NCI-H1930 (cell line): ENCODE measurements at regions not wholly inside any gene's neighbourhood (a gene's known extent, or its start where the extent isn't known, plus 50 kb on each side); places are given as distances from the start of the nearest gene placed in this dataset.
"Not testable (repeated sequence)": the region's sequence is repeated elsewhere in the genome, so short reads cannot be mapped to it uniquely, and the experiment has no call there.

ENCODE experiments used
- DNase-seq, 2 experiments: peaks; one replicate each; lab custom pipeline; 2025; lab: John Stamatoyannopoulos, UW

GRCh38 chr9:101977614-101978210, 239.3 kb upstream of the GRIN3A start:
- no peak for DNase-seq

- DNase-seq: no peak
These were observed 232.2 kb upstream of the GRIN3A start for GRCh38 chr9:101970609-101971008.

GRCh38 chr9:101968392-101968791, 229.9 kb upstream of the GRIN3A start:
- no peak for DNase-seq

- no peak for DNase-seq
These were observed 228.2 kb upstream of the GRIN3A start for GRCh38 chr9:101966691-101967090.

DNA sequence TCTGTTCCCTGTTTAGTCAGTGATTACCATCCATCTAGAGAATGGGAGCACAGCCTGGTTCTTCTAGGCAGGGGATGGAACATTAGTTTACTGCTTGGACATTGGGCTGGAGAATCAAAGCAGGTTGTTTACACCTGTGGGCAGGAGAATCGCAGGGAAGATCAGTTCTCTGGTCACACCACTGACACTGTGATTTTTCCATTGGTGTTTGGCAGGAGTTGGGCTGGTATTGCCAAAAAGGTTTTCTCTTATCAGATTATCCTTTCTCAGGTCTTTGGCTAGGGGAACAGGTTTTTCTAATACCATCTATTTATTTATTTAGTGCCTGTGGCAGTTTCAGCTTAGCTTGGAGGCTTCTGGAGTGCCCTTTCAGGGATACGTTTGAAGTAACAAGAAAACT, 219.3 kb upstream of the GRIN3A start:
- no peak for DNase-seq

DNA sequence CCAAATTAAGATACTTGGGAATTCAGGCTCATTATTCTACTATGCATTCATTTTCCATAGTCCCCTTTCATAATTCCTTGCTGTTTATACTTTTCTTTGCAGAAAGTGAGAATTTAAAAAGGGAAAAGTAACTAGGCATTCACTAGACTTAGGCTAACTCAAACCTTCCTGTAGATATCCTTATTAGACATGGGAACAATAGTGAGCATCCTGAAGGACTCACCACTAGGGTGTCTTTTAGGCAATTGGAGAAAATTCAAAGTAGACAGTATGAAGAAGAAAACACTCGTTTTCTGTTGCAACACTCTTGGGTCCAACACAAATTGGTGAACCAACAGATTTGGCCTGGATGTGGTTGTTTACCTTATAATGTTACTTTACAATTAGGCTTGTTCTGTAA, 213.2 kb upstream of the GRIN3A start:
- no peak for DNase-seq

DNA sequence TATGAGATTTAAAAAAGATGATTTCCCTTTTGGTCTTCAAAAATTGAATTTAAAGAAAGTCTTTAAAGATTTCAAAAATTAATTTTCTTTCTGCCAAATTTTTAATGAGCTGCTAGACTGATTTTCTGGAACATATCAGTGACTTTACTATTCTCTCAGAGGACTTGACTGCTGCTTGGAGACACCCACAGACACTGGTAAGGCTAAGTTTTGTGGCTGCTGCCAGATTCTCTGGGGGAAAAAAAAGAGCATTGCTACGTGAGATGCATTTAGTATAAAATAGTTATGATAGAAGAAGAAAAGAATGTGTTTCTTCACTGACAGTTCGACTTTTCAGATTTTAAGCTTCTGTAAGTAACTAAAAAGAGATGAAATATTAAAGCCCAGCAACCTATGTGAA, 193.3 kb upstream of the GRIN3A start:
- DNase-seq: no peak

DNA sequence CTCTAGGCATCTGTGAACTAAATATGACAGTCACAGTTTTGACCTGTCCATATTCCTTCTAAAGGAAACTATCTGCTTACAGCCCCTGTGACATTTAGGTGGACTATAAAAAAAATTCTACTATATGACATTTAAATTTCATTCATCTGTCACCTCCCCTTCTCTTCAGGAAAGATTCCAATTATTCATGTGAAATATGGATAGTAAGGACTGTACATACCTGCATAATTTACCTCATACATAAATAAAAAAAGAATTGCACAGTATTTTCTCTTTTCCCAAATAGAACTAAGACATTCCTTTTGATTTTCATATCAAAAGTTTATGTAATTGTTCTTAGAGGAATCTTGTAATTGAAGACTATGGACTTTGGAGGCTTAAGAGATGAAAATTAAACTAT, 192.3 kb upstream of the GRIN3A start:
- DNase-seq: no peak

DNA sequence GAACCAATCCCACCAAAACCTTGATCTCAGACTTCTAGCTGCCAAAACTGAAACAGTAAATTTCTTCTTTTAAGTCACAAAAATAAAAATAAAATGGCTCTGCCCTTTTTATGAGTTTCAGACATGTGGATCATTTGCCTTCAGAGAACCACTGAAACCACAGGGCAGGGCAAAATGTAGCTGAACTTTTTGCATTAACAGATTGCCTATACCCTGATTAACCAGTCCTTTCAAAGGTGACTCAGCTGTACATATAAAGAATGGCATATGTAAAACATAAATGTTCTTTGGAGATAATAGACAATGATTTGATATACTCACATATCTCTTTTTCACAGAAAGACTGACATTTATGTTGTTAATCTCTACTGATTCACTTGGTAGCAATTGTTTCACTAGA, 187.1 kb upstream of the GRIN3A start:
- DNase-seq: no peak

GRCh38 chr9:101923451-101923850, 185.0 kb upstream of the GRIN3A start:
- DNase-seq: no peak

DNA sequence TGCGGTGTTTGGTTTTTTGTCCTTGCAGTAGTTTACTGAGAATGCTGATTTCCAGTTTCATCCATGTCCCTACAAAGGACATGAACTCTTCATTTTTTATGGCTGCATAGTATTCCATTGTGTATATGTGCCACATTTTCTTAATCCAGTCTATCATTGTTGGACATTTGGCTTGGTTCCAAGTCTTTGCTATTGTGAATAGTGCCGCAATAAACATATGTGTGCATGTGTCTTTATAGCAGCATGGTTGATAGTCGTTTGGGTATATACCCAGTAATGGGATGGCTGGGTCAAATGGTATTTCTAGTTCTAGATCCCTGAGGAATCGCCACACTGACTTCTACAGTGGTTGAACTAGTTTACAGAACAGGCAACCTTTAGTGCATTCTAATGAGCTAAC, 178.5 kb upstream of the GRIN3A start:
- not testable (repeated sequence) for DNase-seq

GRCh38 chr9:101915482-101915881, 177.0 kb upstream of the GRIN3A start:
- no peak for DNase-seq

DNA sequence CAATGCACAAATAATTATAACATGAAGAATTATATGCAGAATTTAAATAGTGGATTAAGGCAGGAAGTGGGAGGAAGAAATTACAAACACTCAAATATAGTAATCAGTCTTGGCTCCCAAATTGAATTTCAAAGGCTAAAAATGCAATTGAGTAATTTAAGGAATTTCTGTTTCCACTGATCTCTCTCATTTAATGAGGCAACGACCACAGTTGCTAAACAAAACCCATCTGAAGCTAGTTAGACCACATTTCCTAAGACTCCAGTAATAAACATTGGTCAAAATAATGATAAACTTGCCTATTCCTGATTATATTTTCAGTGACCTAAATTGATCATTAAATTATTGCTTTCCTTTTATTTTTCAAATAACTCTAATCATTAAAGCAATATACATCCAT, 174.3 kb upstream of the GRIN3A start:
- DNase-seq: no peak

DNA sequence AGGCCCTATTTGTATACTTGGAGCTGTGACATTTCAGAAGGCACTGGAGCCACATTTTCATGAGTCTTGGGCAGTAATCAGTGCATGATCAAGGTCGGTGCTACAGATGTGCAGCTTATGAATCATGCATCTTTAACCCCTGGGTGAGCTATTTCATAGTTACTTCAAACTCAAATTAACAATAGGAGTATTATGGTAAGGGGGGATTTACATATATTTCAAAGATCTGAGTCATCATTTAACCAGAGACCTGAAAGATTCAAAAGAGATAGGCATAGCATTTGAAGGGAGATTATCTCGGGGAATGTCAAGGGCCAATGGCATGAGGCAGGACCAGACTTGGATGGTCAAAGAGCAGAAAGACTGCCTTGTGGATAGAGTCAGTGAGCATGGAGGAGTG, 169.0 kb upstream of the GRIN3A start:
- DNase-seq: no peak

GRCh38 chr9:101904845-101905244, 166.4 kb upstream of the GRIN3A start:
- DNase-seq: no peak

DNA sequence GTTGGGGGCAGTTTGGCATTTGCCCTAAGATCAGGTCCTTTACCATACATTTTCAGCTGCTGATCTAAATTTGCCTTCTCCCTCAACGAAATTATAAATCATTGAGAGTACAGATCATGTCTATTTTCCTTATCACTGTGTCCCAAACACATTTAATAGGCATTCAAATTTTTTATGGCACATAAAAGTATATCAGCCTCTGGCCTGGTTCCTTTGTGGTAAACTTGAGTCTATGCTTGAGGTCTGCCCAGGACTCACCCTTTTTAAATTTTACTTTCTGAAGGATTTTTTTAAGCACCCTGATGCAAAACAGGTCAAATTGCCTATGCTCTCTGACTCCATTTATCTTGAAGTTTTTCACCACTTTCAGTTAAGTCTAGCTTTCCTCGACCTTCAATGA, 163.6 kb upstream of the GRIN3A start:
- no peak for DNase-seq

DNA sequence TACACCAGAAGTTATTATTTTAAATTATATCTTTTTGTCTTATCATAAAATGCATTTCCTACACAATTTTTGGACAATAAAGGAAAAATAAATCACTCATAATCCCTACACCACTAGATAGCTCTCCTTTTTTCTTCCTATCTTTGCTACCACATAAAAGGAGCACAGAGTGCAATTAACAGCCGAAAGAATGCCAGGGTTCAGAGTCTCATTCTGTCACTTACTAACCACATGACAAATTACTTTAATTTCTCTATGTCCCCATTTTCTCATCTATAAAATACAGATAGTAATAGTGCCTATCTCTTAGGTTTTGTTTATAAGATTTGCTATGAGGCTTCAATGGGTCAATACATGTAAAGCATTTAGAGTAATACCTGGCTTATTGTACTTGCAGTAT, 158.7 kb upstream of the GRIN3A start:
- DNase-seq: no peak

GRCh38 chr9:101893661-101894646, 155.5 kb upstream of the GRIN3A start:
- no peak for DNase-seq

GRCh38 chr9:101881508-101881907, 143.1 kb upstream of the GRIN3A start:
- DNase-seq: no peak

- DNase-seq: no peak
These were observed 142.4 kb upstream of the GRIN3A start for GRCh38 chr9:101880846-101881245.

GRCh38 chr9:101878734-101879133, 140.3 kb upstream of the GRIN3A start:
- no peak for DNase-seq

DNA sequence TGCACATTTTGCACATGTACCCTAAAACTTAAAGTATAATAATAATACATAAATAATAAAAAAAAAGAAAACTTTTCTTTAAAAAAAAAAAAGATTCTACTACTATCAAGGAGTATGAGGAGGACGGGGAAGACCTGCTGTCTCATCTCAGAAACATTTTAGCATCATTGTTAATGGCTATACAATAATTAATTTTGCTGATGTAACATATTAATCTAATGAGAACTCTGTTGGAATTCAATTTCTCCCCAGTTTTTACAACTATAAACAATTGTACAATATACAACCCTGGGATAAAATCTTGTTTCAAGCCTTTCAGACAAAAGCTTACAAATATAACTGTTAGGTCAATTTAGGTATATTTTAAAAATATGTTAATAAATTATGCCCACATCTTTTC, 139.0 kb upstream of the GRIN3A start:
- DNase-seq: no peak

GRCh38 chr9:101861472-101861871, 123.0 kb upstream of the GRIN3A start:
- DNase-seq: no peak

DNA sequence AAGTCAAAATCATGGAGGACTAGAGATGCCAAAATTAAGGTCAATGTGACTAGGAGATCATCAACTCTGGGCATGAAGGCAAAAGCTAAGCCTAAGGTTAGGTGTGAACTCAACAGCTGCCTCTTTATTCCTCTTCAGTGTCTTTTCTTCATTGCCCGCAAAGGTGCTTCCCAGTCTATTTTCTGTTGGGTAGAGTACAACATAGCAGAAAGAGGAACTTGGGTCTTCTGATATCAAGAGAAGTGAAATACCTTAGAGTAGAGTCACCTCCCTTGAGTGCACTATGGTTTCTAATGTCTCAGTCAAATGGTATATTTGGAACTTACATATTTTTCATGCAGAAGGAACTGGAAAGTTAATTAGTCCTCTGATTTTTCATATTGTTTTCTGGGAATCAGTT, 122.5 kb upstream of the GRIN3A start:
- DNase-seq: no peak
